Activated CD8-positive, alpha-beta memory T cell treated with anti-CD3 and anti-CD28 coated beads, Interleukin-2, amount 10 ng/mL, durations not matched to agents 7 days and 5 days (primary cell): ENCODE measurements at regions not wholly inside any gene's neighbourhood (a gene's known extent, or its start where the extent isn't known, plus 50 kb on each side); places are given as distances from the start of the nearest gene placed in this dataset.
"Not testable (repeated sequence)": the region's sequence is repeated elsewhere in the genome, so short reads cannot be mapped to it uniquely, and the experiment has no call there.

Experiments used
- ATAC-seq: fragments of 150-1000 bp; cut with Tn5 transposase; one replicate; pipeline ENCODE4 v1.10.0; 2021; ENCODE audit warnings: moderate library complexity
- CTCF ChIA-PET: fragments of 350-600 bp; sonication (Branson Sonifier 250); formaldehyde crosslinking; loops from one replicate; lab custom pipeline; 2021; ENCODE audit warnings: antibody characterized with exemption; lab: Charles Lee
- DNase-seq: peaks from one replicate; pipeline ENCODE4 v3.0.0-alpha.2; 2020
- H3K27ac Mint-ChIP-seq: one replicate; pipeline ENCODE4 v1.8.0; 2021; ENCODE audit warnings: mild to moderate bottlenecking, mixed read lengths
- H3K27me3 Mint-ChIP-seq: one replicate; pipeline ENCODE4 v1.8.0; 2021; ENCODE audit warnings: mixed read lengths
- H3K36me3 Mint-ChIP-seq: one replicate; pipeline ENCODE4 v1.8.0; 2021; ENCODE audit warnings: mild to moderate bottlenecking, mixed read lengths
- H3K4me1 Mint-ChIP-seq: one replicate; pipeline ENCODE4 v1.8.0; 2021; ENCODE audit warnings: mixed read lengths
- H3K4me3 Mint-ChIP-seq: one replicate; pipeline ENCODE4 v1.8.0; 2021; ENCODE audit warnings: mild to moderate bottlenecking, moderate library complexity, mixed read lengths
- H3K9me3 Mint-ChIP-seq: one replicate; pipeline ENCODE4 v1.8.0; 2022; ENCODE audit warnings: low read depth, mixed read lengths

DNA sequence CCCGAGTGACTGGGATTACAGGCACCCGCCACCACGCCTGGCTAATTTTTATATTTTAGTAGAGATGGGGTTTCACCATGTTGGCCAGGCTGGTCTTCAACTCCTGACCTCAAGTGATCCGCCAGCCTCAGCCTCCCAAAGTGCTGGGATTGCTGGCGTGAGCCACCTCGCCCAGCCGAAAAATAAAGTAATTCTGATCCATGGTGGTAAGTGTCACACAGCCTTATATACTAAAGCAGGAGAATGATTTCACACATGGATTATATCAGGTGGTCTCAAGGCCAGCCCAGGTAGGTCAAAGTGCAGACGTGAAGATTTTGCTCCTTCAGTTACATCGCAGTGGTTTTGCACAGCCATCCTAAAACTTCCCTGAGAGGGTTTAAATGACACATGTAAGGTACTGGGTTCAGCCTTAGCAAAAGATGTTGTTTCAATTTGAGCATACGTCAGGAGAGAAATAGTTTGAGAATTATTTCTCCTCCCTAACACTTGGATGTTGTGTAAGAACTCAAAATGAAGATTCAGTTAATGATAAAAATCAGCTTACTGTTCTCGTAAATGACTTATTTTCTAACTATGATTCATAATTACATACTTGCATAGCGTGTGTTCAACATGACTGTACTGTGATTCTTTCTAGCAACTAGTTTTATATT is 93.0 kb upstream of the SLC39A10 start:
- Mint-ChIP-seq H3K36me3 (peaks cover 5% of the 10 kb centered on the region), H3K27ac (peak overlapping the region; percentile 93), H3K9me3 (no peaks in the 10 kb centered on the region), H3K4me1 (peaks cover 55% of the 10 kb centered on the region), H3K4me3 (peak overlapping the region; percentile 45), H3K27me3 (no peaks in the 10 kb centered on the region)
- CTCF ChIA-PET = interaction anchor here (0.6 to 2.1 kb wide), 3 partner anchors 11 to 96 kb away, joined by 3 to 14 read pairs (median 9); no protein-coding TSS in a partner anchor
- ATAC-seq (peak; percentile 47), DNase-seq (peak; percentile 66)

DNA sequence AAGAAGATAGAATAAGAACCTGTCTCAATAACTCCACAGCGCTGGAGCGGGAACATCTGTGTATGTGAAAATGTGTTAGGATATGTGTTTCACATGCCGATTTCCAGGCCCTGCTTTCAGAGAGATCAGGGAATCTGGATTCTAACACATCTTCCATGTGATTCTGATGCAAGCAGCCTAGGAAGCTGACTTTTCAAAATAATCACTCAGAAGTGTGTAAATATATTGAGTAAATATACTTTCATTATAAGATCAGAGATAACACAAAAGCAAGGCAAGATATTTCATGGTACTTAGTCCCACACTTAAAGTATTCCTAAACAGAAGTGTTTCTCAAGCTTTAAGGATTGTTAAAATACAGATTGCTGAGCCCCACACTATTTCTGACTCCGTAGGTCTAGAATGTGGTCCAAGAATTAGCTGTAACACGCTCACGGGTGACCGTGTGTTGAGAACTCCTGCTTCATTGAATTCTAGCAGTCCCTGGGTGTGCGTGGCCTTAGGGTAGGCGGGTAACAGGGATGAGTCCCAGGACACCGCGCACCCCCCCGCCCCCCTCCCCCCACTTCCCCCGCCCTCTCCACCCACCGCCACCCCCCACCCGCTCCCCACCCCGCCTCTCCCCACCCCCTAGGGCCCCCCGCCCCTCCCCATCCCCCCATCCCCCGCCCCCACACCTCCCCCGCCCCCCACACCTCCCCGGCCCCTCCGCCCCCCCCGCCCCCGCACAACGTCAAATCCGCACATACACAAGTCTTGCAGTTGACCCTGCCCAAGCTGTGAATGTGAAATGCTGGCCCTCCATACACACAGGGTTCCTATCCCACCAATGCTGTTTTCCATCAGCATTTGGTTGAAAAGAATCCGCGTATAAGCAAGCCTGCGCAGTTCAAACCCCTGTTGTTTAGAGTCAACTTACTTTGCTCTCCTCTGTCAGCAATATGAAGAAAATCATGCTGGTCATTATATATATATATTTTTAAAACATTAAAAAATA is 94.2 kb upstream of the SLC39A10 start:
- CTCF ChIA-PET = interaction anchor here (0.8 to 5.6 kb wide), 7 partner anchors 17 to 97 kb away, joined by 3 to 59 read pairs (median 11); partner anchors contain the start of gene SLC39A10
- Mint-ChIP-seq H3K36me3 (peaks cover 12% of the 10 kb centered on the region), H3K4me1 (peaks cover 63% of the 10 kb centered on the region), H3K9me3 (no peaks in the 10 kb centered on the region), H3K4me3 (peak overlapping the region; percentile 63), H3K27ac (peak overlapping the region; percentile 94), H3K27me3 (no peaks in the 10 kb centered on the region)
- peak; percentile 65 for DNase-seq
- ATAC-seq = peak; percentile 11

DNA sequence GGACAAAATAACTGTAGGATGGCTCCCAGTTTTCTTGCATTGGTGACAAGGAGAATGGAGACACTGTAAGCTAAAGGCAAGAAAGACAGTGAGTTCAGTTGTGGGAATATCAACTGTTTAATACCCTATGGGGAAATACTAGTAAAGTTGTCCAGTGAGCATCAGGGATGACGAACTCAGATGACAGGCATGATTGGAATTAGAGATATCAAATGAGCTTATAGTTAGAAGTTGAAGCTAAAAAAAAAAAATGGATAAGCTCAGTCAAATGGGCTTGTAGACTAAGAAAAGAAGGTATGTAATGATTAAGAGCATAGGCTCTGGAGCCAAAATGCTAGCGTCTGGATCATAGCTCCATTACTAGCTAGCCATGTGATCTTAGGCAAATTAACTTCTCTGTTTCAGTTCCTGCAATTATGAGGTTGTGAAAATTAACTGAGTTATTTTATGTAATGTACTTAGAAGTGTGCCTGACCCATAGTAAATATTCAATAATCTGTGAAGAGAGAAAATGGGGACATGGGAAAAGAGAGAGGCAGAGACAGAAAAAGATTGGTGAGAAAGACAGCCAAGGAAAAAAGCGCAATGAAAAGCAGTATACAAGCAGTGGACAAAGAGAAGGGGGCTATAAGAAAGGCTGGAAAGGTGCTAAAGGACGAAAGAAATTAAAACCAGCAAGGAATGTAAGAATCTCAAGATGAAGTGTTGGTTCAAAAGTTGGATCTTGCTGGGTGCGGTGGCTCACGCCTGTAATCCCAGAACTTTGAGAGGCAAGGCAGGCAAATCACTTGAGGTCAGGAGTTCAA is 95.7 kb upstream of the SLC39A10 start:
- Mint-ChIP-seq H3K27ac (peak overlapping the region; percentile 94), H3K36me3 (peaks cover 12% of the 10 kb centered on the region), H3K4me1 (peaks cover 68% of the 10 kb centered on the region), H3K27me3 (no peaks in the 10 kb centered on the region), H3K9me3 (no peaks in the 10 kb centered on the region), H3K4me3 (peak overlapping the region; percentile 63)
- DNase-seq = no peak
- ATAC-seq = no peak
- CTCF ChIA-PET = interaction anchor here (0.8 to 5.6 kb wide), 13 partner anchors 9 to 111 kb away, joined by 3 to 59 read pairs (median 5); partner anchors contain the start of gene SLC39A10

DNA sequence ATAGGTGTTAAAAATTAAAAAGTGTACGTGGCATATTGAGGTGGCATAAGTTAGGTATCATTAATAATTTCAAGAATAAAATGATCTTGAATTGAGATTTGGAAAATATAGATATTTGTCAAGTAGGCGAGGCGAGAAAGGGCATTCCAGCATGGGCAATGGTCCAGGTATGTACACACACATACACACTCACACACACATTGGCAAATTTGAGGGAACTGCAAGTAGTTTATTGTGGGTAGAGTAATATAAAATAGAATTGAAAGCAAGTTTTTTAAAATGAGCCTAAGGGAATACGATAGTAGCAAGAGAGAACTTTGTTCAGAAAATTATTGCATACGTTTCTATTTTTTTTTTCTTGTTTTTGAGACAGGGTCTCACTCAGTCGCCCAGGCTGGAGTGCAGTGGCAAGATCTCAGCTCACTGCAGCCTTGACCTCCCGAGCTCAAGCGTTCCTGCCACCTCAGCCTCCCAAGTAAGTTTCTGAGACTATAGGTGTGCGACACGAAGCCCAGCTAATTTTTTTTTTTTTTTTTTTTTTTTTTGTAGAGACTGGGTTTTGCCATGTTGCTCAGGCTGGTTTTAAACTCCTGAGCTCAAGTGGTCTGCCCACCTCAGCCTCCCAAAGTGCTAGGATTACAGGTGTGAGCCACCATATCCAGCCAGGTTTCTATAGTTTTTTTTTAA is 96.7 kb upstream of the SLC39A10 start:
- Mint-ChIP-seq H3K4me1 (peaks cover 67% of the 10 kb centered on the region), H3K9me3 (no peaks in the 10 kb centered on the region), H3K27me3 (no peaks in the 10 kb centered on the region), H3K36me3 (peaks cover 13% of the 10 kb centered on the region), H3K27ac (peak overlapping the region; percentile 94), H3K4me3 (peak overlapping the region; percentile 63)
- DNase-seq (no peak), ATAC-seq (no peak)
- CTCF ChIA-PET = interaction anchor here (0.6 to 5.6 kb wide), 12 partner anchors 10 to 1620 kb away, joined by 3 to 59 read pairs (median 6); partner anchors contain the start of gene SLC39A10

DNA sequence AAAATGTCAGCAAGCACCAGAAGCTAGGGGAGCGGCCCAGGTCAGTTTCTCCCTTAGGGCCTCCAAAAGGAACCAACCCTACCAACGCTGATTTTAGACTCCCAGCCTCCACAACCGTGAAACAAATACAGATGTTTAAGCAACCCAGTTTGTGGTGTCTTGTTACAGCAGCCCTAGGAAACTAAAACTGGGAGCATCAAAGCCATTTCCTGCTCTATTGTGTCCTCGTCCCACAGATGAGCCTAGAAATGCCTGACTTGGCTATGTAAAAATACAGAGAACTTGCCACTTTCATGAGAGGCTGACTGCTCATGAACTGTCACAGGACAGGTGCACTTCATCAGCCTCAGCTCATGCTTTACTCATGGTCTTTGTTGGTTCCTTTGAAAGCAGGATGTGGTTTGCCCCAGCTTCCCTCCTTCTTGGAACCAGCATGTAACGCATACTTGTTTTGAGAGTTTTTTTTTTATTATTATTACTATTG is 97.6 kb upstream of the SLC39A10 start:
- peak; percentile 79 for ATAC-seq
- peak overlapping the region; percentile 63 for H3K4me3 Mint-ChIP-seq
- H3K27me3 Mint-ChIP-seq = no peaks in the 10 kb centered on the region
- no peaks in the 10 kb centered on the region for H3K9me3 Mint-ChIP-seq
- peak; percentile 96 for DNase-seq
- H3K4me1 Mint-ChIP-seq = peaks cover 61% of the 10 kb centered on the region
- H3K36me3 Mint-ChIP-seq = peaks cover 14% of the 10 kb centered on the region
- H3K27ac Mint-ChIP-seq = peak overlapping the region; percentile 94
- CTCF ChIA-PET = interaction anchor here (0.6 to 5.6 kb wide), 9 partner anchors 14 to 509 kb away, joined by 3 to 59 read pairs (median 7); partner anchors contain the start of genes DNAH7 and SLC39A10

DNA sequence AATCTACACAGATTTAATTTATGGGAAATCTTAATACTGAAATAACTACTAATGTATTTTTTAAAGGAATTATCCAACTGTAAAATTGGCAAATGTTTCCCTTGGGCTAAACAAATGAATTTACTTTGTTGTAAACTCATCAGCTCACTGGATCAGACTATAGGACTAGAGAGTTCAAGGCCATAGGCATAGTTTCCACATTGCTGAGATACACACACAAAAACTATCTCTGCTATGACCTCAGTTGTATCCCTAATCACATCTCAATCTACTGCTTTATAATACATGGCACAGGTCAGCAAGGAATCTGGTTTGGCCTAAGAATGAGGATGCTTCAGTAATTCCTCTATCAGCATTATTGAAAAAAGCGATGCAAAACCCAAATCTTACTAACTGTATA is 101.1 kb upstream of the SLC39A10 start:
- CTCF ChIA-PET = interaction anchor here (1.3 to 3.1 kb wide), 3 partner anchors 20 to 58 kb away, joined by 3 to 11 read pairs (median 3); no protein-coding TSS in a partner anchor
- ATAC-seq (no peak), DNase-seq (no peak)
- no peak overlapping the region for H3K4me3 Mint-ChIP-seq
- no peaks in the 10 kb centered on the region for H3K27me3 Mint-ChIP-seq
- H3K4me1 Mint-ChIP-seq = peaks cover 58% of the 10 kb centered on the region
- peaks cover 37% of the 10 kb centered on the region for H3K36me3 Mint-ChIP-seq
- peaks cover 7% of the 10 kb centered on the region for H3K9me3 Mint-ChIP-seq
- H3K27ac Mint-ChIP-seq = peak overlapping the region; percentile 18

DNA sequence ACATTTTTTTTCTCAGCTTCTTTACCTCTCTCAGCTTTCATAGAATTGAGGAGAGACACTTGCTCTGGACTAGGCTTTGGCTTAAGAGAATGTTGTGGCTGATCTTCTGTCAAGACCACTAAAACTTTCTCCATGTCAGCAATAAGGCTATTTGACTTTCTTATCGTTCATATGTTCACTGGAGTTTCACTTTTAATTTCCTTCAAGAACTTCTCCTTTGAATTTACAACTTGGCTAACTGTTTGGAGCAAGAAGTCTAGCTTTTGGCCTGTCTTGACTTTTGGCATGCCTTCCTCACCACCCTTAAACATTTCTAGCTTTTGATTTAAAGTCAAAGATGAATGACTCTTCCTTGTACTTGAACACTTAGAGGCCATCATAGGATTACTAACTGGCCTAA is 104.4 kb upstream of the SLC39A10 start:
- Mint-ChIP-seq H3K9me3 (peaks cover 9% of the 10 kb centered on the region), H3K27ac (peak overlapping the region; percentile 85), H3K4me1 (peaks cover 42% of the 10 kb centered on the region), H3K4me3 (peak overlapping the region; percentile 49), H3K36me3 (peaks cover 44% of the 10 kb centered on the region), H3K27me3 (no peaks in the 10 kb centered on the region)
- no peak for ATAC-seq
- no peak for DNase-seq
- CTCF ChIA-PET = interaction anchor here (0.7 to 1.4 kb wide), 8 partner anchors 9 to 107 kb away, joined by 3 to 6 read pairs (median 4); no protein-coding TSS in a partner anchor

DNA sequence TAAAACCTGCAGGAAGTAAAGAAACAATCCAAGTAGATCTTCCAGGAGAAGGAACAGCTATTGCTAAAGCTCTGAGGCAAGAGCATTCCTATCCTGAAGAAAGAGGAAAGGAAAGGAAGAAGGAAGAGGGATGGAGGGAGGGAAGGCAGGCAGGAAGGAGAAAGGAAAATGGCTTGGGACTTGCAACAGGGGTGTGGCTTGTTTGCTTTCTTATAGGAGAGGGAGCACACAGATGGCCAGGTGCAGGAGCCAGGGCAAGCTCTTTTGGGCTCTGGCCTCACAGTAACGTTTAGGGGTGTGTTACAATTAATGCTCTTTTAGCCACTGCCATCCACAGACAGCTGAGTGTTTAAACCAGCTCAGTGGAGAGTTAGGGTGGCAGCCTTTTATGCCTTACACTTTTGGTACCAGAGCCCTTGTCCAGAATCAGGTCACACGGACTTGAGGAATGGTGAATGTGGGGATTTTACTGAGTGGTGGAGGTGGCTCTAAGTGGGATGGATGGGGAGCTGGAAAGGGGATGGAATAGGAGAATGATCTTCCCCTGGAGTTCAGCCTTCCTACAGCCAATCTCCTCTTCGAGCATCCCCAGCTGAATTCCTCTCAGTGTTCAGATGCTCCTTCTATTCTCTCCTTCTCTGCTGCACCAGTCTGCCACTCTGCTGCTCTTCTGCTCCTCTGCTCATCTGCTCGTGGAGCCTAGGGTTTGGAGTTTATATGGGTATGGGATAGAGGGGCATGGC is 108.7 kb upstream of the SLC39A10 start:
- Mint-ChIP-seq H3K36me3 (peaks cover 42% of the 10 kb centered on the region), H3K27me3 (no peaks in the 10 kb centered on the region), H3K9me3 (peaks cover 10% of the 10 kb centered on the region), H3K27ac (no peak overlapping the region), H3K4me3 (no peak overlapping the region), H3K4me1 (peaks cover 48% of the 10 kb centered on the region)
- no peak for ATAC-seq
- no peak for DNase-seq
- CTCF ChIA-PET = interaction anchor here (0.6 to 1.5 kb wide), 4 partner anchors 10 to 51 kb away, joined by 3 to 4 read pairs (median 4); no protein-coding TSS in a partner anchor

DNA sequence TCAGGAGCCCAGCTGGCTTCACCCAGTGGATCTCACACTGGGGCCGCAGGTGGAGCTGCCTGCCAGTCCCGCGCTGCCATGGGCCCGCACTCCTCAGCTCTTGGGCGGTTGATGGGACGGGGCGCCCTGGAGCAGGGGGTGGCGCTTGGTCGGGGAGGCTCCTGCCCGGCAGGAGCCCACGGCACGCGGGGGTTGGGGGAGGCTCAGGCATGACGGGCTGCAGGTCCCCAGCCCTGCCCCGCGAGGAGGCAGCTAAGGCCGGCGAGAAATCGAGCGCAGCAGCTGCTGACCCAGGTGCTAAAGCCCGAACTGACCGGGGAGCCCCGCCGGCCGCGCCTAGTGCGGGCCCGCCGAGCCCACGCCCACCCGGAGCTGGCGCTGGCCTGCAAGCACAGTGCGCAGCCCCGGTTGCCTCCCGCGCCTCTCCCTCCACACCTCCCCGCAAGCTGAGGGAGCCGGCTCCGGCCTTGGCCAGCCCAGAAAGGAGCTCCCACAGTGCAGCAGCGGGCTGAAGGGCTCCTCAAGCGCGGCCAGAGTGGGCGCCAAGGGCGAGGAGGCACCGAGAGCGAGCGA is 109.7 kb upstream of the SLC39A10 start:
- H3K9me3 Mint-ChIP-seq, H3K4me3 Mint-ChIP-seq, H3K27me3 Mint-ChIP-seq, H3K27ac Mint-ChIP-seq, ATAC-seq, DNase-seq: not testable (repeated sequence)
- Mint-ChIP-seq H3K4me1 (peaks cover 49% of the 10 kb centered on the region), H3K36me3 (peaks cover 41% of the 10 kb centered on the region)
- CTCF ChIA-PET = interaction anchor here (1.3 to 1.5 kb wide), 3 partner anchors 11 to 29 kb away, joined by 3 to 4 read pairs (median 4); no protein-coding TSS in a partner anchor

DNA sequence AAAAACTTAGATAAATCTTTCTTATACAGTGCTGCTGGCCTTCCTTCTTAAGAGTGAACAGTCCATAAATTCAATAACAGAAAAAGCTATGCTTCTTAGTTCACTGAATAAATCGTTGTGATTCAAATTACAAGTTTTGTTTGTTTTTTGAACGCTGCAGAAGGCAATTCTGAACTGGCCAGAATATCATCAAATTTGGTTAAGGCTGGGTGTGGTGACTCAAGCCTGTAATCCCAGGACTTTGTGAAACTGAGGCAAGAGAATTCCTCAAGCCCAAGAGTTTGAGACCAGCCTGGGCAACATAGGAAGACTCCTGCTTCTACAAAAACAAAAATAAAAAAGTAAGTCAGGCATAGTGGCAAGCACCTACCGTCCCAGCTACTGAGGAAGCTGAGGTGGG is 111.2 kb upstream of the SLC39A10 start:
- no peak overlapping the region for H3K4me3 Mint-ChIP-seq
- peaks cover 8% of the 10 kb centered on the region for H3K9me3 Mint-ChIP-seq
- H3K4me1 Mint-ChIP-seq = peaks cover 50% of the 10 kb centered on the region
- CTCF ChIA-PET = interaction anchor here (0.7 to 2.6 kb wide), 3 partner anchors 9 to 115 kb away, joined by 3 to 7 read pairs (median 4); no protein-coding TSS in a partner anchor
- peak overlapping the region; percentile 46 for H3K27ac Mint-ChIP-seq
- no peak for ATAC-seq
- H3K36me3 Mint-ChIP-seq = peaks cover 42% of the 10 kb centered on the region
- H3K27me3 Mint-ChIP-seq = no peaks in the 10 kb centered on the region
- no peak for DNase-seq
